IPS DF 4.7 (cell line): ENCODE measurements at regions not wholly inside any gene's neighbourhood (a gene's known extent, or its start where the extent isn't known, plus 50 kb on each side); places are given as distances from the start of the nearest gene placed in this dataset.
"Not testable (repeated sequence)": the region's sequence is repeated elsewhere in the genome, so short reads cannot be mapped to it uniquely, and the experiment has no call there.

Experiments
- DNase-seq: peaks from one replicate; pipeline ENCODE4 v3.0.0-alpha.2; 2013; ENCODE audit warnings: low spot score; ENCODE audit errors: extremely low read depth

GRCh38 chr5:52150501-52150900 is 637.2 kb upstream of the ITGA1 start:
- no peak for DNase-seq

- DNase-seq: not testable (repeated sequence)
Measured at GRCh38 chr5:52156809-52157208, 630.9 kb upstream of the ITGA1 start.

- DNase-seq: not testable (repeated sequence)
Measured at GRCh38 chr5:52165806-52166205, 621.9 kb upstream of the ITGA1 start.

GRCh38 chr5:52173133-52173532 is 614.6 kb upstream of the ITGA1 start:
- no peak for DNase-seq

GRCh38 chr5:52177193-52177592 is 610.5 kb upstream of the ITGA1 start:
- DNase-seq: no peak

GRCh38 chr5:52181403-52181802 is 606.3 kb upstream of the ITGA1 start:
- no peak for DNase-seq

GRCh38 chr5:52190737-52191136 is 597.0 kb upstream of the ITGA1 start:
- DNase-seq: no peak

- no peak for DNase-seq
Measured at GRCh38 chr5:52199833-52200232, 587.9 kb upstream of the ITGA1 start.

GRCh38 chr5:52202256-52202655 is 585.5 kb upstream of the ITGA1 start:
- DNase-seq: no peak

- DNase-seq: no peak
Measured at GRCh38 chr5:52204310-52204709, 583.4 kb upstream of the ITGA1 start.
